GM18499 (cell line): ENCODE measurements at regions not wholly inside any gene's neighbourhood (a gene's known extent, or its start where the extent isn't known, plus 50 kb on each side); places are given as distances from the start of the nearest gene placed in this dataset.
"Not testable (repeated sequence)": the region's sequence is repeated elsewhere in the genome, so short reads cannot be mapped to it uniquely, and the experiment has no call there.

Experiments
- ATAC-seq: cut with Tn5 transposase; IDR thresholded peaks from one replicate; pipeline ENCODE4 v1.9.1; 2021; ENCODE audit warnings: moderate number of reproducible peaks; ENCODE audit not compliant: insufficient read depth, unreplicated experiment

GRCh38 chr2:160583146-160583535 lies 89.5 kb upstream of the RBMS1 start:
- no peak for ATAC-seq

- ATAC-seq, result no peak
Observed at GRCh38 chr2:160583813-160584537, 90.4 kb upstream of the RBMS1 start.

- ATAC-seq, result no peak
Observed at GRCh38 chr2:160584972-160585494, 91.4 kb upstream of the RBMS1 start.

GRCh38 chr2:160590664-160591063 lies 97.1 kb upstream of the RBMS1 start:
- no peak for ATAC-seq

GRCh38 chr2:160592401-160592800 lies 98.8 kb upstream of the RBMS1 start:
- no peak for ATAC-seq

GRCh38 chr2:160592993-160593392 lies 99.4 kb upstream of the RBMS1 start:
- no peak for ATAC-seq

- ATAC-seq, result no peak
Observed at GRCh38 chr2:160596441-160596840, 102.8 kb upstream of the RBMS1 start.

- not testable (repeated sequence) for ATAC-seq
Observed at GRCh38 chr2:160600437-160600836, 106.8 kb upstream of the RBMS1 start.

- no peak for ATAC-seq
Observed at GRCh38 chr2:160602073-160602472, 108.5 kb upstream of the RBMS1 start.

- no peak for ATAC-seq
Observed at GRCh38 chr2:160603771-160604510, 110.3 kb upstream of the RBMS1 start.

GRCh38 chr2:160606341-160606740 lies 112.7 kb upstream of the RBMS1 start:
- no peak for ATAC-seq

GRCh38 chr2:160608599-160608998 lies 115.0 kb upstream of the RBMS1 start:
- ATAC-seq, result no peak

- ATAC-seq, result no peak
Observed at GRCh38 chr2:160609346-160609745, 115.7 kb upstream of the RBMS1 start.

- ATAC-seq, result no peak
Observed at GRCh38 chr2:160610041-160610440, 116.4 kb upstream of the RBMS1 start.

- no peak for ATAC-seq
Observed at GRCh38 chr2:160612266-160612856, 118.8 kb upstream of the RBMS1 start.

GRCh38 chr2:160613466-160614153 lies 120.0 kb upstream of the RBMS1 start:
- ATAC-seq, result no peak

GRCh38 chr2:160614391-160614790 lies 120.8 kb upstream of the RBMS1 start:
- ATAC-seq, result no peak

GRCh38 chr2:160615706-160616105 lies 122.1 kb upstream of the RBMS1 start:
- no peak for ATAC-seq

- no peak for ATAC-seq
Observed at GRCh38 chr2:160616149-160616548, 122.5 kb upstream of the RBMS1 start.

- ATAC-seq, result no peak
Observed at GRCh38 chr2:160621748-160622147, 128.1 kb upstream of the RBMS1 start.
